D721Med (cell line): ENCODE measurements at regions not wholly inside any gene's neighbourhood (a gene's known extent, or its start where the extent isn't known, plus 50 kb on each side); places are given as distances from the start of the nearest gene placed in this dataset.

Experiments used
- DNase-seq: peaks from one replicate; pipeline ENCODE4 v3.0.0; 2011; ENCODE audit warnings: low spot score; ENCODE audit not compliant: insufficient read length
- FAIRE-seq: peaks from 2 replicates; lab custom pipeline; 2011; peaks lifted over from hg19 to GRCh38; lab: Jason Lieb, UNC
- TF ChIP-seq, protein P1 (sequence below): IDR thresholded peaks from 2 replicates; pipeline ENCODE4 v1.5.1; 2012; ENCODE audit warnings: mild to moderate bottlenecking, control low read depth; ENCODE audit not compliant: insufficient read depth; ENCODE audit errors: missing control alignments

DNA sequence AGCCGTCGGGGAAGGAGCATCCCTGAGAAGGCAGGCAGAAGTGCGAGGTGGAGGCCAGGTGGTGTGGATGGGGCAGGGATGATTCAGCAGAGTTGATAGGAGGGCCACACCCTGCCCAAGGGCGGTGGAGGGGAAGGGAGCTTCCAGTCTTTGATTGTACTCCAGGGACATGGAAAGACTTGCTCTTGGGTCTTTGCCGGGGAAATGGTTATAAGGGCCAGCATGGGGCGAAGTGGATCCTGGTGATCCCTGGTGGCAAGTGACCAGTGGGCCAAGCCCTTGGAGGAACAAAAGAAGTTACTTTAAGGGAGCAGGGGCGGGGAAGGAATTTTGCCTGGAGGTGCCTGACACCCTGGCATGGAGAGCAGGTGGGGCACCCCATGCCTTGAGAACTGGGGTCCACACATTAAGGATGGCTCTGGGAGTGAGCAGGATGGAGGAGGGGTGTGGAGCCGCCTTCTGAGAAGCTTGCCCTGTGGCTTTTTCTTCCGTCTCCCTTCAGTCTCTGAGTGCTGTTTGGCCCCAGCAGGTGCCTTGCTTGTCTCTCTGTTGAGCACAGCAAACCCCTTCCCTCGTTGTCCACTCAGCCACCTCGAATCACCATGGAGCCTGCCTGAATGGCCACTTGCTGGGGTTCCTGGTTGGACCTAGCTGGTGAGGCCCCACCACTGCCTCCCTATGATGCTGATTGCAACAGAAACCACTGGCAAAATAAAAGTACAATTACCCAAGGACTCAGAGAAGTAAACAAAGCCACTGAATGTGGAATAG is 83.9 kb downstream of the RAMP3 start:
- TF ChIP-seq, protein P1, sequence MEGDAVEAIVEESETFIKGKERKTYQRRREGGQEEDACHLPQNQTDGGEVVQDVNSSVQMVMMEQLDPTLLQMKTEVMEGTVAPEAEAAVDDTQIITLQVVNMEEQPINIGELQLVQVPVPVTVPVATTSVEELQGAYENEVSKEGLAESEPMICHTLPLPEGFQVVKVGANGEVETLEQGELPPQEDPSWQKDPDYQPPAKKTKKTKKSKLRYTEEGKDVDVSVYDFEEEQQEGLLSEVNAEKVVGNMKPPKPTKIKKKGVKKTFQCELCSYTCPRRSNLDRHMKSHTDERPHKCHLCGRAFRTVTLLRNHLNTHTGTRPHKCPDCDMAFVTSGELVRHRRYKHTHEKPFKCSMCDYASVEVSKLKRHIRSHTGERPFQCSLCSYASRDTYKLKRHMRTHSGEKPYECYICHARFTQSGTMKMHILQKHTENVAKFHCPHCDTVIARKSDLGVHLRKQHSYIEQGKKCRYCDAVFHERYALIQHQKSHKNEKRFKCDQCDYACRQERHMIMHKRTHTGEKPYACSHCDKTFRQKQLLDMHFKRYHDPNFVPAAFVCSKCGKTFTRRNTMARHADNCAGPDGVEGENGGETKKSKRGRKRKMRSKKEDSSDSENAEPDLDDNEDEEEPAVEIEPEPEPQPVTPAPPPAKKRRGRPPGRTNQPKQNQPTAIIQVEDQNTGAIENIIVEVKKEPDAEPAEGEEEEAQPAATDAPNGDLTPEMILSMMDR: no peak
- no peak for FAIRE-seq
- DNase-seq: no peak

DNA sequence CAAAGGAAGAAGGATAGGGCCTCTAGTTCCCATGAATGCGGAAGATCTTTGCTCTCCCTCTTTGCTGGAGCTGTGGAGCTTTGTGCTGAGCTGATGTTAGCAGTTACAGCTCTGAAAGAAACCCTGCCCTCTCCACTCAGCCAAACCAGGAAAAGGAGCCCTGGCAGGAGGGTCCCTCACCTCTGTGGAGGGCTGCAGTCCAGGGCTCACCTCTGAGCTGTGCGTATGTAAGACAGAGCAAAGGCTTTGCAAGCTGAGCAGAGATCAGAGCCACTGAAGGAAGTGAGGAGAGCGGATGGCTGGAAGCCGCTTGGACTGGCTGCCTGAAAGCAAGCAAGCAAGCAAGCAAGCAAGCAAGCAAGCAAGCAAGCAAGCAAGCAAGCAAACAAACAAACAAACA is 84.7 kb downstream of the RAMP3 start:
- TF ChIP-seq, protein P1: no peak
- no peak for DNase-seq
- no peak for FAIRE-seq

DNA sequence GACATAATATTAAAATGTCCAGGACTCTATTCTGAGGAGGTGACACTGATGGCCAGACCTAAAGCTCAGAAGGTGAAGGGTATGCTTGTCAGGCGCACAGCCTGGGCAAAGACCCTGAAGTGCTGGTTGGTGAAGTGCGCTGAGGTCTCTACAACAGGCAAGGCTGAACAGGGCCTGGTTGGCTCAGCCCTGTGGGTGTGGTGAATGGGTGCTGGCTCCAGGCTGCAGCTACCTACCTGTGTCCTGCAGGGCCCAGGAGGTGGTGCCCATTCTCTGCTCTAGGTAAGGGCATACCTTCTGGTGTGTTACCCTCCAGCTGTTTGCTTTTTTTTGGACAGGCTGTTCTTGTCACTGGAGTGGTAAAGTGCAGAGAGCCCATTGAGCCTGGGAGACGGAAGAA is 85.1 kb downstream of the RAMP3 start:
- FAIRE-seq (no peak), DNase-seq (no peak)
- TF ChIP-seq, protein P1: no peak

DNA sequence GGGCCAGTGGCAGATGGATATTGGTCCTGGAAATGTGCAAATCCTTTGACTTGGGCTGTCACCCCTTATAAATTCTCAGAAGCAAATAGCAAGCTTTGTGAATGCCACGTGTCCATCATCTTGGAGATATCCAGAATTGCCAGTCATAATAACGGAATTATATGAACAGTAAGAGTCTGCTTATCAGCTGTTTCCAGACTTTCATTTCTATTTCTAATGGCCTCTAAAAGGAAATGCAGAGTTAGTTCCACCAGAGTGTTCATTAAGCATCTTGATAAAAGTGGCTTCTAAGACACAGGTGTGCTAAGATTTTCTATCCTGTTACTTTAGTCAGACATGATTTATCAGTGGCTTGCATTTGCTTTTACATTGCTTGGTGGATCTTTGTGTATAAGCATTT is 87.4 kb downstream of the RAMP3 start:
- TF ChIP-seq, protein P1: no peak
- no peak for FAIRE-seq
- DNase-seq: no peak

DNA sequence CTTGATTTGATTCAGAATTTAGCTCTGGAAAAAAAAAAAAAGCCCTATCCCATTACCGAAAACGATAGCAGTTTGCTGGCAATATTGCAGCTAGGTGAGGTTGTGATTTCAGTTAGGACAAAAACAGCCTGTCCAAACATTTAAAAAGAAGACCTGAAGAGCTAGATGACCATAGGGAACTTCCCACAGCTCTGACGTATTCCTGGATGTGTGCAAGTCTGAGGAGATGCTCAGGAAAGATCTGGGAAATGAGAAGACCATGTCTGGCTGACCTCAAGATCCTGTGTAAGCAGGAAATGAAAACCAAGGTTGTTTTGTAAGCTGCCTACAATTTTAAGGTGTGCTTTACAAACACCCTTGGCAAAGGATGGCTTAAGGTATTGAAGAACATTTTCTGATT is 88.7 kb downstream of the RAMP3 start:
- TF ChIP-seq, protein P1: no peak
- DNase-seq (no peak), FAIRE-seq (no peak)

DNA sequence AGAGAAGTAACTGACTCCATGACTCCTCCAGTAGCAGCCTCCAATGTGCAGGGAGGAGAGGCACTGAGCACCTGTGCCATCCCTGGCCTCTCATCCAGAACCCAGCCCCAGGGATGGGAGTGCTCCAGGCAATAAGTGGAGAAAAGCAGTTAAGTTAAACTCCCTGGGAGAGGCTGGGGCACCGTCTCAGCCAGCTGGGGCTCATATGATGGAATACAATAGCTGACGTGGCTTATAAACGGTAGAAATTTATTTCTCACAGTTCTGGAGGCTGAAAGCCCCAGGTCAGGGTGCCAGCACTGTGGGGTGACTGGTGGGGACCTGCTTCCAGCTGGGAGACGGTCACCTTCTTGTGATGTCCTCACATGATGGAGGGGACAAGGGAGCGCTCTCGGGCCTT is 94.7 kb downstream of the RAMP3 start:
- TF ChIP-seq, protein P1: no peak
- DNase-seq (no peak), FAIRE-seq (no peak)

DNA sequence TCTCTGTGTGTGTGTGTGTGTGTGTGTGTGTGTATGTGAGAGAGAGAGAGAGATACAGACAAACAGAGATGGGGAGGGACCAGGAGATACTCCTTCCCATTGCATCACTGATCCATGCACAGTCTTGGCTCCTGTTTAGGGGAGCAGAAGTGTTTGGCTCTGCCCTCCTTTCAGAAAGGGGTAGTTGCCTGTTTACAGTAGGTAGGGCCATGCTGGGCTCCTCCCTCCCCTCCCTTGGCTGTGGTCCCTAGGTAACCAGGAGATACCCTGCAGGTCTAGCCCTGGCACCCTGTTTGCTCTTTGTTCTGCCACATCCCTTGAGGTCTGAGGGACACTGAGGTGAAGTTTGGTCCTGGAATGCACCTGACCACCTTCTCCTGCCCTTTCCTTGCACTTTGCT is 95.3 kb downstream of the RAMP3 start:
- TF ChIP-seq, protein P1: no peak
- FAIRE-seq: no peak
- DNase-seq: no peak
